CD4-positive, alpha-beta T cell treated with Interleukin-21 for 1 hour (primary cell): ENCODE measurements at regions not wholly inside any gene's neighbourhood (a gene's known extent, or its start where the extent isn't known, plus 50 kb on each side); places are given as distances from the start of the nearest gene placed in this dataset.

ENCODE experiments used
- DNase-seq: peaks from one replicate; pipeline ENCODE4 v3.0.0-alpha.2; 2020

GRCh38 chr13:105251293-105251692 is 1284.2 kb downstream of the EFNB2 start:
- no peak for DNase-seq

- no peak for DNase-seq
Measured at GRCh38 chr13:105247830-105248229, 1287.6 kb downstream of the EFNB2 start.

GRCh38 chr13:105240371-105240770 is 1295.1 kb downstream of the EFNB2 start:
- DNase-seq: no peak

GRCh38 chr13:105232439-105232838 is 1303.0 kb downstream of the EFNB2 start:
- DNase-seq: no peak

GRCh38 chr13:105232006-105232405 is 1303.5 kb downstream of the EFNB2 start:
- DNase-seq: no peak

GRCh38 chr13:105231579-105231978 is 1303.9 kb downstream of the EFNB2 start:
- no peak for DNase-seq

GRCh38 chr13:105220881-105221280 is 1314.6 kb downstream of the EFNB2 start:
- no peak for DNase-seq

GRCh38 chr13:105220063-105220462 is 1315.4 kb downstream of the EFNB2 start:
- DNase-seq: no peak

GRCh38 chr13:105219651-105220050 is 1315.8 kb downstream of the EFNB2 start:
- DNase-seq: no peak

- no peak for DNase-seq
Measured at GRCh38 chr13:105213512-105213911, 1322.0 kb downstream of the EFNB2 start.

GRCh38 chr13:105207572-105208293 is 1327.7 kb downstream of the EFNB2 start:
- DNase-seq: no peak

- no peak for DNase-seq
Measured at GRCh38 chr13:105202354-105202753, 1333.1 kb downstream of the EFNB2 start.

- DNase-seq: no peak
Measured at GRCh38 chr13:105201351-105201750, 1334.1 kb downstream of the EFNB2 start.

GRCh38 chr13:105200181-105200580 is 1335.3 kb downstream of the EFNB2 start:
- no peak for DNase-seq

- DNase-seq: no peak
Measured at GRCh38 chr13:105196052-105196451, 1339.4 kb downstream of the EFNB2 start.

GRCh38 chr13:105193026-105193425 is 1342.4 kb downstream of the EFNB2 start:
- DNase-seq: no peak

GRCh38 chr13:105184201-105184600 is 1351.3 kb downstream of the EFNB2 start:
- no peak for DNase-seq

- DNase-seq: no peak
Measured at GRCh38 chr13:105177265-105177900, 1358.1 kb downstream of the EFNB2 start.

GRCh38 chr13:105170438-105170837 is 1365.0 kb downstream of the EFNB2 start:
- DNase-seq: no peak

GRCh38 chr13:105168295-105168694 is 1367.2 kb downstream of the EFNB2 start:
- DNase-seq: no peak

GRCh38 chr13:105167385-105167784 is 1368.1 kb downstream of the EFNB2 start:
- no peak for DNase-seq

GRCh38 chr13:105165449-105166125 is 1369.9 kb downstream of the EFNB2 start:
- no peak for DNase-seq

GRCh38 chr13:105159841-105160240 is 1375.6 kb downstream of the EFNB2 start:
- DNase-seq: no peak

GRCh38 chr13:105153611-105154010 is 1381.9 kb downstream of the EFNB2 start:
- DNase-seq: no peak
